ENCODE measurements at regions not wholly inside any gene's neighbourhood (a gene's known extent, or its start where the extent isn't known, plus 50 kb on each side); places are given as distances from the start of the nearest gene placed in this dataset.

- no peaks in the 10 kb centered on the region for H3K36me3 ChIP-seq
- no peaks in the 10 kb centered on the region for H3K27me3 ChIP-seq
Observed at GRCh38 chr10:45197816-45198485, 117.5 kb downstream of the OR13A1 start.

GRCh38 chr10:45198486-45199204, 116.8 kb downstream of the OR13A1 start:
- Histone ChIP-seq H3K27me3 (no peaks in the 10 kb centered on the region), H3K27ac (no peak overlapping the region), H3K4me1 (no peaks in the 10 kb centered on the region), H3K9me3 (no peaks in the 10 kb centered on the region), H3K36me3 (no peaks in the 10 kb centered on the region), H3K4me3 (no peak overlapping the region)
- no peak for DNase-seq (ENCODE audit: low spot score)
- TF ChIP-seq CTCF (IDR thresholded peaks at IDR 0.05): no peak

More at GRCh38 chr10:45197816-45198485, 117.5 kb downstream of the OR13A1 start:
- no peak overlapping the region for H3K4me3 ChIP-seq
- no peaks in the 10 kb centered on the region for H3K4me1 ChIP-seq
- H3K27ac ChIP-seq: no peak overlapping the region
- TF ChIP-seq CTCF (IDR thresholded peaks at IDR 0.05): no peak
- no peaks in the 10 kb centered on the region for H3K9me3 ChIP-seq
- DNase-seq (ENCODE audit: low spot score): no peak

- TF ChIP-seq CTCF (IDR thresholded peaks at IDR 0.05): no peak
- no peaks in the 10 kb centered on the region for H3K36me3 ChIP-seq
- H3K27ac ChIP-seq: no peak overlapping the region
- H3K4me3 ChIP-seq: no peak overlapping the region
- H3K4me1 ChIP-seq: no peaks in the 10 kb centered on the region
- no peak for DNase-seq (ENCODE audit: low spot score)
- H3K27me3 ChIP-seq: no peaks in the 10 kb centered on the region
- no peaks in the 10 kb centered on the region for H3K9me3 ChIP-seq
Observed at GRCh38 chr10:45199205-45199740, 116.1 kb downstream of the OR13A1 start.

- Histone ChIP-seq H3K9me3 (no peaks in the 10 kb centered on the region), H3K4me3 (no peak overlapping the region), H3K27me3 (no peaks in the 10 kb centered on the region), H3K4me1 (no peaks in the 10 kb centered on the region), H3K36me3 (no peaks in the 10 kb centered on the region), H3K27ac (no peak overlapping the region)
- TF ChIP-seq CTCF (IDR thresholded peaks at IDR 0.05): no peak
- DNase-seq (ENCODE audit: low spot score): no peak
Observed at GRCh38 chr10:45201271-45201670, 114.1 kb downstream of the OR13A1 start.

GRCh38 chr10:45202242-45202641, 113.2 kb downstream of the OR13A1 start:
- H3K9me3 ChIP-seq: no peaks in the 10 kb centered on the region
- H3K4me1 ChIP-seq: no peaks in the 10 kb centered on the region
- no peak overlapping the region for H3K4me3 ChIP-seq
- no peak overlapping the region for H3K27ac ChIP-seq
- no peak for TF ChIP-seq CTCF (IDR thresholded peaks at IDR 0.05)
- no peaks in the 10 kb centered on the region for H3K36me3 ChIP-seq
- DNase-seq (ENCODE audit: low spot score): no peak
- no peaks in the 10 kb centered on the region for H3K27me3 ChIP-seq

All from right atrium auricular region (tissue), 2 donors.